ENCODE measurements at regions not wholly inside any gene's neighbourhood (a gene's known extent, or its start where the extent isn't known, plus 50 kb on each side); places are given as distances from the start of the nearest gene placed in this dataset.

- Histone ChIP-seq H3K4me3 (replicated peaks in 1 of 3) (no peak overlapping the region), H3K36me3 (no peaks in the 10 kb centered on the region), H3K4me1 (no peaks in the 10 kb centered on the region), H3K9me3 (no peaks in the 10 kb centered on the region), H3K27ac (no peak overlapping the region), H3K27me3 (no peaks in the 10 kb centered on the region)
- TF ChIP-seq CTCF (IDR thresholded peaks at IDR 0.05) (no peak), POLR2A (IDR thresholded peaks at IDR 0.05) (no peak)
- intact Hi-C loops (cut with DNase I), result no loop called here
- no peak for DNase-seq
Measured at GRCh38 chr5:109950634-109951033, 260.9 kb downstream of the MAN2A1 start.

- Histone ChIP-seq H3K27ac (no peak overlapping the region), H3K4me3 (replicated peaks in 1 of 3) (no peak overlapping the region), H3K36me3 (no peaks in the 10 kb centered on the region), H3K4me1 (no peaks in the 10 kb centered on the region), H3K27me3 (no peaks in the 10 kb centered on the region), H3K9me3 (no peaks in the 10 kb centered on the region)
- no peak for TF ChIP-seq POLR2A (IDR thresholded peaks at IDR 0.05)
- no peak for DNase-seq
- 96 to 98% methylated on average over 3 of the region's 3 CpGs for WGBS, 2 donors
- intact Hi-C loops (cut with DNase I), result no loop called here
Measured at GRCh38 chr5:109951348-109951747, 261.6 kb downstream of the MAN2A1 start.

- no peak for DNase-seq
- no peak overlapping the region for H3K27ac ChIP-seq
- H3K4me1 ChIP-seq, result no peaks in the 10 kb centered on the region
- intact Hi-C loops (cut with DNase I), result no loop called here
- H3K27me3 ChIP-seq, result no peaks in the 10 kb centered on the region
- no peak overlapping the region for H3K4me3 ChIP-seq (replicated peaks in 1 of 3)
- no peaks in the 10 kb centered on the region for H3K9me3 ChIP-seq
- no peak for TF ChIP-seq CTCF (IDR thresholded peaks at IDR 0.05)
- no peak for TF ChIP-seq POLR2A (IDR thresholded peaks at IDR 0.05)
- H3K36me3 ChIP-seq, result no peaks in the 10 kb centered on the region
- 88 to 90% methylated on average over 5 of the region's 5 CpGs for WGBS, 2 donors
Measured at GRCh38 chr5:109951758-109952157, 262.0 kb downstream of the MAN2A1 start.

GRCh38 chr5:109953761-109954160 is 264.0 kb downstream of the MAN2A1 start:
- no peak overlapping the region for H3K4me3 ChIP-seq (replicated peaks in 1 of 3)
- no peak for TF ChIP-seq POLR2A (IDR thresholded peaks at IDR 0.05)
- no peak for TF ChIP-seq CTCF (IDR thresholded peaks at IDR 0.05)
- H3K27ac ChIP-seq, result no peak overlapping the region
- H3K36me3 ChIP-seq, result no peaks in the 10 kb centered on the region
- intact Hi-C loops (cut with DNase I), result no loop called here
- H3K4me1 ChIP-seq, result no peaks in the 10 kb centered on the region
- no peaks in the 10 kb centered on the region for H3K9me3 ChIP-seq
- DNase-seq, result no peak
- 94 to 95% methylated on average over 1 of the region's 1 CpG for WGBS, 2 donors
- H3K27me3 ChIP-seq, result no peaks in the 10 kb centered on the region

- Histone ChIP-seq H3K36me3 (no peaks in the 10 kb centered on the region), H3K9me3 (no peaks in the 10 kb centered on the region), H3K27ac (no peak overlapping the region), H3K4me3 (replicated peaks in 1 of 3) (no peak overlapping the region), H3K4me1 (no peaks in the 10 kb centered on the region), H3K27me3 (no peaks in the 10 kb centered on the region)
- DNase-seq, result no peak
- TF ChIP-seq CTCF (IDR thresholded peaks at IDR 0.05) (no peak), POLR2A (IDR thresholded peaks at IDR 0.05) (no peak)
- WGBS, 2 donors, result 69 to 80% methylated on average over 3 of the region's 3 CpGs
- intact Hi-C loops (cut with DNase I), result no loop called here
Measured at GRCh38 chr5:109956884-109957283, 267.2 kb downstream of the MAN2A1 start.

GRCh38 chr5:109958082-109958481 is 268.4 kb downstream of the MAN2A1 start:
- H3K27me3 ChIP-seq, result no peaks in the 10 kb centered on the region
- H3K27ac ChIP-seq, result no peak overlapping the region
- no peaks in the 10 kb centered on the region for H3K36me3 ChIP-seq
- no peak overlapping the region for H3K4me3 ChIP-seq (replicated peaks in 1 of 3)
- H3K4me1 ChIP-seq, result no peaks in the 10 kb centered on the region
- intact Hi-C loops (cut with DNase I), result no loop called here
- no peaks in the 10 kb centered on the region for H3K9me3 ChIP-seq
- TF ChIP-seq POLR2A (IDR thresholded peaks at IDR 0.05) (no peak), CTCF (IDR thresholded peaks at IDR 0.05) (no peak)
- DNase-seq, result no peak
- 95 to 96% methylated on average over 5 of the region's 5 CpGs for WGBS, 2 donors
